HepG2 (cell line): ENCODE measurements at regions not wholly inside any gene's neighbourhood (a gene's known extent, or its start where the extent isn't known, plus 50 kb on each side); places are given as distances from the start of the nearest gene placed in this dataset.

Source experiments
- ATAC-seq: fragments of 200-7000 bp; cut with Tn5 transposase; 3 replicates; pipeline ENCODE4 v1.9.1; 2020; ENCODE audit warnings: mild to moderate bottlenecking, moderate library complexity
- BruUV-seq: library from RNA; stranded (reverse); fragments of 400-500 nt; replicated peaks from 2 replicates; lab custom pipeline; 2021; lab: Mats Ljungman, UMichigan
- CTCF ChIA-PET: fragments of 300-600 bp; formaldehyde crosslinking; extraction: SDS; loops from one replicate; lab custom pipeline; 2021; ENCODE audit warnings: low total read pairs, inconsistent platforms, low intra/inter-chr PET ratio; lab: Yijun Ruan, JAX
- POLR2A ChIA-PET: fragments of 350-600 bp; sonication (Branson Sonifier 250); formaldehyde crosslinking; loops from one replicate; lab custom pipeline; 2020; ENCODE audit warnings: antibody characterized with exemption, inconsistent platforms; lab: Yijun Ruan, JAX
- DNase-seq: peaks from one replicate; pipeline ENCODE4 v3.0.0-alpha.2; 2015; ENCODE audit warnings: low spot score
- FAIRE-seq: peaks from 3 replicates; lab custom pipeline; 2011; peaks lifted over from hg19 to GRCh38; lab: Jason Lieb, UNC
- H2AFZ ChIP-seq: one replicate; pipeline ENCODE4 v1.6.1; 2011; ENCODE audit warnings: low read length, inconsistent platforms
- H3K27ac ChIP-seq: fragments of 300-600 bp; 3 replicates; pipeline ENCODE4 v1.8.0; 2011; ENCODE audit warnings: mixed run types, mild to moderate bottlenecking, mixed read lengths, low read length, inconsistent platforms; ENCODE audit not compliant: insufficient read depth; ENCODE audit errors: extremely low read length
- H3K27me3 ChIP-seq, 2 experiments: fragments of 200-600 bp in 1 of 2; 2 replicates in 1 of 2; 3 replicates in 1 of 2; pipeline versions ENCODE4 v1.6.0 to v1.8.0; 2011; ENCODE audit warnings: low read length in 2 of 2, mild to moderate bottlenecking in 2 of 2, moderate library complexity in 2 of 2, inconsistent platforms in 1 of 2; ENCODE audit not compliant: insufficient read depth in 2 of 2, control insufficient read depth in 1 of 2
- H3K36me3 ChIP-seq, 2 experiments: fragments of 200-600 bp in 1 of 2; replicated peaks in 1 of 2; 2 replicates in 1 of 2; 3 replicates in 1 of 2; pipeline versions ENCODE4 v1.5.1 to v1.8.0; 2011; ENCODE audit warnings: low read length in 2 of 2, inconsistent platforms in 1 of 2; ENCODE audit not compliant: insufficient read depth in 2 of 2, control insufficient read depth in 1 of 2
- H3K4me1 ChIP-seq: 2 replicates; pipeline ENCODE4 v1.5.1; 2012; ENCODE audit warnings: low read length, inconsistent platforms; ENCODE audit not compliant: insufficient read depth
- H3K4me2 ChIP-seq: 2 replicates; pipeline ENCODE4 v1.6.0; 2011; ENCODE audit warnings: low read depth, low read length, inconsistent platforms
- H3K4me3 ChIP-seq, 3 experiments: fragments of 200-600 bp in 1 of 3; sonication (generic), shearing (Covaris generic) in 1 of 3; replicated peaks in 1 of 3; 2 replicates each; pipeline ENCODE4 v1.5.1; 2011 to 2016; ENCODE audit warnings: low read length in 3 of 3, inconsistent platforms in 2 of 3, low read depth in 2 of 3, mild to moderate bottlenecking in 2 of 3, control low read depth in 1 of 3, mixed read lengths in 1 of 3; ENCODE audit not compliant: insufficient read depth in 1 of 3
- H3K79me2 ChIP-seq: one replicate; pipeline ENCODE4 v1.6.1; 2011; ENCODE audit warnings: low read length, inconsistent platforms; ENCODE audit not compliant: insufficient read depth
- H3K9ac ChIP-seq: 2 replicates; pipeline ENCODE4 v1.6.0; 2011; ENCODE audit warnings: mild to moderate bottlenecking, low read depth, low read length, inconsistent platforms; ENCODE audit not compliant: insufficient read depth
- H3K9me3 ChIP-seq: 2 replicates; pipeline ENCODE4 v1.5.1; 2012; ENCODE audit warnings: mild to moderate bottlenecking, low read length
- H4K20me1 ChIP-seq: 2 replicates; pipeline ENCODE4 v1.6.0; 2011; ENCODE audit warnings: inconsistent platforms, mild to moderate bottlenecking, low read length, moderate library complexity; ENCODE audit not compliant: insufficient read depth
- AKNA ChIP-seq: sonication (generic); formaldehyde crosslinking; IDR thresholded peaks from 2 replicates; pipeline ENCODE4 v1.4.0; 2020; ENCODE audit warnings: missing genetic modification reagents, borderline replicate concordance
- CHD4 ChIP-seq: fragments of 200-600 bp; sonication (generic); IDR thresholded peaks from 2 replicates; pipeline ENCODE4 v1.7.0; 2017; ENCODE audit warnings: mild to moderate bottlenecking, low read length, borderline replicate concordance
- EEA1 ChIP-seq: sonication (generic); formaldehyde crosslinking; IDR thresholded peaks from 2 replicates; pipeline ENCODE4 v1.5.1; 2020; ENCODE audit warnings: mild to moderate bottlenecking, missing genetic modification reagents, borderline replicate concordance
- IRF1 ChIP-seq: sonication (generic); formaldehyde crosslinking; IDR thresholded peaks from 2 replicates; pipeline ENCODE4 v1.4.0; 2020; ENCODE audit warnings: low read depth, mild to moderate bottlenecking, missing genetic modification reagents
- NFYB ChIP-seq: sonication (generic); formaldehyde crosslinking; IDR thresholded peaks from 2 replicates; pipeline ENCODE4 v1.4.0; 2020; ENCODE audit warnings: missing genetic modification reagents
- RAD21 ChIP-seq: fragments of 450-650 bp; formaldehyde crosslinking; IDR thresholded peaks from 2 replicates; pipeline ENCODE4 v1.5.0; 2020; ENCODE audit warnings: mild to moderate bottlenecking
- SAFB2 ChIP-seq: sonication (generic); formaldehyde crosslinking; IDR thresholded peaks from 2 replicates; pipeline ENCODE4 v1.5.1; 2020; ENCODE audit warnings: missing genetic modification reagents, low read depth, mild to moderate bottlenecking, borderline replicate concordance
- SRY ChIP-seq: sonication (generic); formaldehyde crosslinking; IDR thresholded peaks from 2 replicates; pipeline ENCODE4 v1.8.0; 2022; ENCODE audit warnings: mild to moderate bottlenecking, missing genetic modification reagents
- ZBTB42 ChIP-seq: sonication (generic); formaldehyde crosslinking; IDR thresholded peaks from 2 replicates; pipeline ENCODE4 v1.5.0; 2020; ENCODE audit warnings: mild to moderate bottlenecking, missing genetic modification reagents
- ZFYVE20 ChIP-seq: sonication (generic); formaldehyde crosslinking; IDR thresholded peaks from 2 replicates; pipeline ENCODE4 v1.8.0; 2023; ENCODE audit warnings: low read depth, mild to moderate bottlenecking, moderate library complexity, missing genetic modification reagents, borderline replicate concordance
- ZNF18 ChIP-seq: sonication (generic); formaldehyde crosslinking; IDR thresholded peaks from 2 replicates; pipeline ENCODE4 v1.8.0; 2022; ENCODE audit warnings: mild to moderate bottlenecking, missing genetic modification reagents; ENCODE audit not compliant: insufficient replicate concordance
- ZNF776 ChIP-seq: sonication (generic); formaldehyde crosslinking; IDR thresholded peaks from 2 replicates; pipeline ENCODE4 v1.4.0; 2020; ENCODE audit warnings: mild to moderate bottlenecking, missing genetic modification reagents
- ZNF841 ChIP-seq: sonication (generic); formaldehyde crosslinking; IDR thresholded peaks from 2 replicates; pipeline ENCODE4 v1.8.1; 2023; ENCODE audit warnings: missing genetic modification reagents, borderline replicate concordance
- WGBS: methylation state at CpG from one replicate; pipeline ENCODE4 v1.1.6; 2017; ENCODE audit warnings: low lambda C conversion rate; 5-methylcytosine and 5-hydroxymethylcytosine counted together
- in situ Hi-C: cut with HindIII; loops from 2 replicates; pipeline ENCODE4 v1.10.0; 2017; ENCODE audit warnings: low pct_unique_long_range_greater_than_20kb; ENCODE audit not compliant: extremely low pct_ligation_motif_present
- intact Hi-C: fragments of 100-400 bp; cut with micrococcal nuclease; formaldehyde crosslinking; loops from one replicate; pipeline ENCODE4 v1.10.0; 2022; ENCODE audit not compliant: unreplicated experiment

GRCh38 chr12:114789276-114789675 is 105.3 kb upstream of the TBX3 start:
- no peak overlapping the region for H3K9ac ChIP-seq
- no peak overlapping the region for H3K4me2 ChIP-seq
- FAIRE-seq (no peak), ATAC-seq (no peak), DNase-seq (no peak)
- POLR2A ChIA-PET = interaction anchor here (1.3 to 1.7 kb wide), 2 partner anchors 10 to 105 kb away, joined by 6 to 7 read pairs; partner anchors contain the start of gene TBX3
- in situ Hi-C loops (no loop called here), intact Hi-C loops (no loop called here)
- BruUV-seq = no TSS peak
- peaks cover 8% of the 10 kb centered on the region for H3K4me1 ChIP-seq
- H3K4me3 ChIP-seq = no peak overlapping the region
- CTCF ChIA-PET = no interaction called here
- no peak overlapping the region for H2AFZ ChIP-seq
- no peaks in the 10 kb centered on the region for H3K9me3 ChIP-seq
- H4K20me1 ChIP-seq = no peaks in the 10 kb centered on the region
- no peak overlapping the region for H3K27ac ChIP-seq
- H3K27me3 ChIP-seq = no peaks in the 10 kb centered on the region
- H3K79me2 ChIP-seq = no peaks in the 10 kb centered on the region
- TF ChIP-seq AKNA (CRISPR knock-in tag) (no peak), ZNF18 (CRISPR knock-in tag) (no peak), ZBTB42 (CRISPR knock-in tag) (no peak), NFYB (CRISPR knock-in tag) (no peak), CHD4 (no peak), ZFYVE20 (CRISPR knock-in tag) (no peak), SAFB2 (CRISPR knock-in tag) (no peak), ZNF776 (CRISPR knock-in tag) (no peak), ZNF841 (CRISPR knock-in tag) (no peak), RAD21 (CRISPR knock-in tag) (no peak), SRY (CRISPR knock-in tag) (no peak), IRF1 (CRISPR knock-in tag) (no peak), EEA1 (CRISPR knock-in tag) (no peak)
- H3K36me3 ChIP-seq = no peaks in the 10 kb centered on the region
- WGBS = 74% methylated on average over 3 of the region's 3 CpGs
